Large intestine (tissue), 3 donors: ENCODE measurements at regions not wholly inside any gene's neighbourhood (a gene's known extent, or its start where the extent isn't known, plus 50 kb on each side); places are given as distances from the start of the nearest gene placed in this dataset.

Experiments
- DNase-seq, 2 donors: peaks; one replicate each; pipeline versions ENCODE4 v3.0.0 to v3.0.0-alpha.2; 2013
- H3K27ac ChIP-seq: one replicate; pipeline ENCODE4 v1.5.1; 2013; ENCODE audit warnings: low read length
- H3K27me3 ChIP-seq: 2 replicates; pipeline ENCODE4 v1.6.1; 2013; ENCODE audit warnings: low read length; ENCODE audit not compliant: control insufficient read depth, insufficient read depth
- H3K36me3 ChIP-seq: 2 replicates; pipeline ENCODE4 v1.6.1; 2013; ENCODE audit warnings: low read length; ENCODE audit not compliant: control insufficient read depth, insufficient read depth
- H3K4me1 ChIP-seq: one replicate; pipeline ENCODE4 v1.6.1; 2013; ENCODE audit warnings: low read length; ENCODE audit not compliant: control insufficient read depth, insufficient read depth
- H3K4me3 ChIP-seq: one replicate; pipeline ENCODE4 v1.5.1; 2013; ENCODE audit warnings: low read length
- H3K9me3 ChIP-seq: one replicate; pipeline ENCODE4 v1.6.1; 2013; ENCODE audit warnings: mild to moderate bottlenecking, low read depth, low read length, moderate library complexity; ENCODE audit not compliant: control insufficient read depth
- WGBS: methylation state at CpG from one replicate; pipeline ENCODE4 v1.1.5; 2013; ENCODE audit warnings: low lambda C conversion rate; ENCODE audit not compliant: insufficient coverage; 5-methylcytosine and 5-hydroxymethylcytosine counted together

GRCh38 chr18:21162786-21163185, 51.2 kb upstream of the ROCK1 start:
- whole genome bisulfite sequencing: no CpG with 5 or more reads among the region's 7 CpGs
- H3K4me1 ChIP-seq: no peaks in the 10 kb centered on the region
- no peak for DNase-seq
- no peak overlapping the region for H3K4me3 ChIP-seq
- H3K36me3 ChIP-seq: no peaks in the 10 kb centered on the region
- H3K27me3 ChIP-seq: no peaks in the 10 kb centered on the region
- H3K9me3 ChIP-seq: no peaks in the 10 kb centered on the region
- no peak overlapping the region for H3K27ac ChIP-seq

DNA sequence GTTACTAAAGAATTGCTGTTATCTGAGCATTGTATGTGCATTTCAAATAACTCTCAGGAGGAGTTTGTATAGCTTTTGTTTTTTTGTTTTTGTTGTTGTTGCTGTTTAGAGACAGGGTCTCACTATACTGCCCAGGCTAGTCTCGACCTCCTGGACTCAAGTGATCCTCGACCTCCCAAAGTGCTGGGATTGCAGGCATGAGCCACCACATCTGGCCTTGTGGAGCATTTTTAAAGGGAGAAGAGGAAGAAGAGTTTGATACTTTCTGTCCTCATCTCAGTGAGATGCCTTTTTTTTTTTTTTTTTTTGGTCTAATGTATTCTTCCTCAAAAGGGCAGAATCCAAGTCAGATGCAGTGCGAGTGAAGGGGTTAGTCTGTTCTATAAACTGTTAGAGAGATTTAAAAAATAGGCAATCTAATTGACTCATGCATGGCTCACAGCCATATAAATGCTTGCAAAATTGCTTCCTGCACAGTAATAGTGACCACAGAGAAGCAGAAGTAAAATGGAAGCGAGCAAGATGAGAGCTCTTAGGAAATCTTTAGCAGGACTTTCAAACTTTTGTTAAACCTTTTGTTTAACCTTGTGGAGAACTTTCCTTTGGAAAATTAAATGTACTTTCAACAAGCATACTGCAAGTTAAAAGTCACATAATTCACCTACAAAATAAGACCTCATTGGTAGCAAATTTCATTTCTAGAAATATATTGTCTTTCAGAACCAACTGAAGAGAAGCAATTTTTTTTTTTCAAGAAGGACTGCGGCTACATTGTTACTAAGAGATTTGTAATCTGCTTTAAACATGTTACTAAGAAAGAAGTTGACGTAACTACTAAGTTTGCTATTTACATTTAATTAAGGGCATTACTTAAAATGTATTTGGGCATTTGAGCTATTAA, 52.3 kb upstream of the ROCK1 start:
- Histone ChIP-seq H3K36me3 (no peaks in the 10 kb centered on the region), H3K4me3 (no peak overlapping the region), H3K27ac (no peak overlapping the region), H3K27me3 (no peaks in the 10 kb centered on the region), H3K9me3 (no peaks in the 10 kb centered on the region), H3K4me1 (no peaks in the 10 kb centered on the region)
- DNase-seq: no peak
- 87% methylated on average over 2 of the region's 6 CpGs for WGBS

- no peaks in the 10 kb centered on the region for H3K4me1 ChIP-seq
These were observed 53.0 kb upstream of the ROCK1 start for GRCh38 chr18:21164548-21165095.

DNA sequence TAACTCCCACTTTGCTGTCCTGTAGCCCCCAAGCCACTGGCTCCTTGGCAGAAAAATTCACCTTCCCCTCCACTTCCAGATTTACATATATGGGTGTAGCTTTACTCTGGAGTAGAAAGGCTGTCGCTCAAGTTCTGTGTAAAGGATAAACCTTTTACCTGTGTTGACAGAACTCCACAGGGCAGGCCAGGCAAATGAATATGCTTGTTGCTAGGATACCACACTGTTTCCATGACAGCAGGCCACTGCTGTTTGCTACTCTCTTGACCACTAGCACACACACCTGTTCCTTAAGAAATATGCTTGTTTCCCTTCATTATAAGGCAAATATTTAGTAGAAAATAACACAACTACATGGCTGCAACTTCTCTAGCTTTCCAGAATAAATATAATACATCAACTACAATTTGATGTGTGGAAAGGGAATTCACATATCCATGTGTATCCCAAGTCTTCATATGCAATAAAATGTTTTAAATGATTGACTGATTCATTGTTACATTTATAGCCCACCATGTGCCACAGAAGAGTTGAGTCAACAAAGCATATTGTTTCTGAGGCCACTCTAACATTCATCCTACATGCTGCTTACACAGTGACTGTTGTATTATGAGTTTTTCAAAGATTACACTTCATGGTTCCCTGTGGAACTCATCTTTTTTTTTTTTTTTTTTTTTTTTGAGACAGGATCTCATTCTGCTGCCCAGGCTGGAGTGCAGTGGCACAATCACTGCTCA, 56.2 kb upstream of the ROCK1 start:
- Histone ChIP-seq H3K27me3 (no peaks in the 10 kb centered on the region), H3K4me3 (no peak overlapping the region), H3K36me3 (no peaks in the 10 kb centered on the region), H3K9me3 (no peaks in the 10 kb centered on the region), H3K27ac (no peak overlapping the region), H3K4me1 (no peaks in the 10 kb centered on the region)
- peak; percentile 19 to 71 for DNase-seq
- WGBS: no CpG with 5 or more reads among the region's 1 CpG

More at GRCh38 chr18:21164548-21165095, 53.0 kb upstream of the ROCK1 start:
- DNase-seq: no peak
- WGBS: 67% methylated on average over 1 of the region's 2 CpGs
- H3K27ac ChIP-seq: no peak overlapping the region
- no peaks in the 10 kb centered on the region for H3K27me3 ChIP-seq
- H3K9me3 ChIP-seq: no peaks in the 10 kb centered on the region
- H3K36me3 ChIP-seq: no peaks in the 10 kb centered on the region
- no peak overlapping the region for H3K4me3 ChIP-seq

DNA sequence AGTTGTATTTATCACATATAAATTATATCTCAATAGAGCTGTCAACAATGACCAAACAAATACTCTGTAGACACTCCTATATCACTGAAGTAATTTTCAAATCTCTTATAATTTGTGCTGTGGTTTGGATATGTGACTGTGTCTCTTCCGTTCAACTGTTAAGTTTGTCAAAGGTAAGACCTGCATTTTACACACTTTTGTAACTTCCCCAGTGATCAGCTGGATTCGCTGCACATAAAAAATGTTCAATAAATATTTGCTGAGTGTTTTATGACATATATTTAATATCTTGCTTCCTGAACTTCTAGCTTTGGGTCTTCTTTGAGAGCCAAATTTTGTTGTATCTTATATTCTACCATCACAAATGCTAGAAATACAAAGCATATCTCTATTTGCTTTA, 57.3 kb upstream of the ROCK1 start:
- no CpG with 5 or more reads among the region's 2 CpGs for WGBS
- Histone ChIP-seq H3K4me3 (no peak overlapping the region), H3K9me3 (no peaks in the 10 kb centered on the region), H3K36me3 (no peaks in the 10 kb centered on the region), H3K27ac (no peak overlapping the region), H3K4me1 (no peaks in the 10 kb centered on the region), H3K27me3 (no peaks in the 10 kb centered on the region)
- DNase-seq: no peak

DNA sequence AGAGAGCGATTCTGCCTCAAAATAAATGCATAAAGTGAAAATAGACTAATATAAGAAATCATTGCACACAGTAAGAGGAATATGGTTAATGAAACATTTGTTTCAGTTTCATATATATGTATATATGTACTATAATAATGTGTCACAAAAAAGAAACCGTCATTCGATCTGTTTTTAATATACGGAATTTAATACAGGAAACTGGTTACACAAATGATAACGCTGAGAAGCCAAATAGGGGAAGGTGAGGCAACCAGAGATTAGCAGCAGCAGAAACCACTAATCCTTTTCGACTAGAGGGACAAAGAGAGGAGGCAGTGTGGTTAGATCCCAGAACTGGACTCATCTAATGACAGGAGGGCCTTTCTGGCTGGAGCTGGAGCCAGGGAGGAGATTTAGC, 64.2 kb upstream of the GREB1L start:
- Histone ChIP-seq H3K4me3 (no peak overlapping the region), H3K4me1 (no peaks in the 10 kb centered on the region), H3K27ac (no peak overlapping the region), H3K36me3 (no peaks in the 10 kb centered on the region), H3K27me3 (no peaks in the 10 kb centered on the region), H3K9me3 (no peaks in the 10 kb centered on the region)
- no peak for DNase-seq
- 100% methylated on average over 4 of the region's 6 CpGs for WGBS

DNA sequence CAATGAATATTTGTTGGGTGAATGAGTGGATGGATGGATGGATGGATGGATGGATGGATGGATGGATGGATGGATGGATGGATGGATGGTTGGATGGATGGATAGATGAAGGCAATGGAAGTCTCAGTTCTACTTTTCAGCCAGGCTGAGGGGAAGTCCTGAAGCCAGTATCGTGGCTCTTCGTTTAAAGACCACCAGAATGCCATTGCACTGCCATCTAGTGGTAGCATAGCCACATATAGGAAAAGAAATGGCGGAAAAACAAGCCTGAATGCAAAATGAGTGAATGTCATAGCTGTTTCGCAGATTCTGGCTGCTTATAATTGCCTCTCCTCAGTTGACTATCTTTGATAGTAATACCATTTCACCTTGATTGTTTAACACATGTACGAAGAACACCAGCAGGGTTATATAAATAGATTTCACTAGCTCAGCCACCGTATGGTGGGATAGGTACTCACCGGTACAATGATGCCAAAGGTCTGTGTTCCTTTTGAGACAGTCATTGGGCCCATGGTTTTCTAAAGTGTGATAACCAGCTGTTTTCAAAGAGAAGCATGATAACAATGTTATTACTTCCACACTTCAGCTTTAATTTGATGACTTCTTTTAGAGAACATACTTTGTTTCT, 62.3 kb upstream of the GREB1L start:
- Histone ChIP-seq H3K4me1 (no peaks in the 10 kb centered on the region), H3K4me3 (no peak overlapping the region), H3K27ac (no peak overlapping the region), H3K27me3 (no peaks in the 10 kb centered on the region), H3K36me3 (no peaks in the 10 kb centered on the region), H3K9me3 (no peaks in the 10 kb centered on the region)
- peak; percentile 28 to 46 for DNase-seq
- WGBS: 33% methylated on average over 1 of the region's 7 CpGs

DNA sequence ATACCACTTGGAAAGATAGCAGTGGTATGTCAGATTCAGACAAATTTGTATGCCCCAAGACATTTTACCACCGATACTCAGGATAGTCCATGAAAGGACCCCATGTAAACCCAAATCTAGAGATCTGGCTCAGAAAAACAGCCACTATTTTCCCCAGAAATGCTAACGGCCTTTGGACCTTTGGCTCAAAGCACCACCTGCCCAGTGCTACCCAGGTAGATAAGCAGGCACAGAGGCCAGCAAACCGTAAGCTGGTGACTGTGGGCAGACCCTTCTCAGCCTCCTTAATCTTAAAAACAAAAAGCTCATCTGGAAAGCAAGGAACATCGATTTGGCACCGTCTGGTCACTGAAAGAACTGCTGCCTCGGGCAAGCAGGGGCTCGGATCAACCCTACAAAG, 61.4 kb upstream of the GREB1L start:
- no peak for DNase-seq
- H3K27ac ChIP-seq: no peak overlapping the region
- H3K27me3 ChIP-seq: no peaks in the 10 kb centered on the region
- no CpG with 5 or more reads among the region's 7 CpGs for WGBS
- H3K4me3 ChIP-seq: no peak overlapping the region
- H3K36me3 ChIP-seq: no peaks in the 10 kb centered on the region
- H3K9me3 ChIP-seq: no peaks in the 10 kb centered on the region
- no peaks in the 10 kb centered on the region for H3K4me1 ChIP-seq

DNA sequence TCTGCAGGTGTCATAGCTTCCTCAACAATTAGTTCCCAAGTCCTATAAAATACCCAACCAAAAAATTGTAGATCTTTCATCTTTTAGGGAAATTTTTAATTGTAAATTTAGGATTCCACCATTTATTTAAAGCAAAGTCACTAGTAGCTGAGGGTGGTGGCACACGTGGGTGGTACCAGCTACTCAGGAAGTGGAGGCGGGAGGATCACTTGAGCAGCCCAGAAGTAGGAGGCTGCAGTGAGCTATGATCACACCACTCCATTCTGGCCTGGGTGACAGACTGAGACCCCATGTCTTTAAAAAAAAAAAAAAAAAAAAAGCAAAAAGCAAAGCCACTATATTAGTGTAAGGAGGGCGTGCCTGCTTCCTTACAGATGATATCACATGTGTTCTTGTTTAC, 60.3 kb upstream of the GREB1L start:
- H3K4me3 ChIP-seq: no peak overlapping the region
- H3K36me3 ChIP-seq: no peaks in the 10 kb centered on the region
- no peaks in the 10 kb centered on the region for H3K27me3 ChIP-seq
- no peaks in the 10 kb centered on the region for H3K4me1 ChIP-seq
- H3K9me3 ChIP-seq: no peaks in the 10 kb centered on the region
- 83% methylated on average over 1 of the region's 3 CpGs for WGBS
- DNase-seq: no peak
- H3K27ac ChIP-seq: no peak overlapping the region

DNA sequence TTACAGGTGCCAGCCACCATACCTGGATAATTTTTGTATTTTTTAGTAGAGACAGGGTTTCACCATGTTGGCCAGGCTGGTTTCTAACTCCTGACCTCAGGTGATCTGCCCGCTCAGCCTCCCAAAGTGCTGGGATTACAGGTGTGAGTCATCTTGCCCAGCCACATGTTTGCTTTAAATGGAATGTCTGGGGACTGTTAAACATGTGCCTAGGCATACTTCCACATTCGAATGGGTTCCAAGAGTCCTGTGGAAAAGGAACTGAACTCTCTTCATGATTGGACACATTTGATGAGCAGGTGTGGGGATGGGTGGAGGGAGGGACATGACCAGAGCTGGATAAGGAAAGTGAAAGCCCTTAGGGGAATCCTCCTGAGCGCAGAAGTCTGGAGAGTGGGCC, 58.4 kb upstream of the GREB1L start:
- WGBS: 80% methylated on average over 1 of the region's 3 CpGs
- no peaks in the 10 kb centered on the region for H3K9me3 ChIP-seq
- no peak overlapping the region for H3K27ac ChIP-seq
- no peaks in the 10 kb centered on the region for H3K36me3 ChIP-seq
- H3K4me3 ChIP-seq: no peak overlapping the region
- no peak for DNase-seq
- no peaks in the 10 kb centered on the region for H3K27me3 ChIP-seq
- H3K4me1 ChIP-seq: no peaks in the 10 kb centered on the region
